Immature natural killer cell (primary cell): ENCODE measurements at regions not wholly inside any gene's neighbourhood (a gene's known extent, or its start where the extent isn't known, plus 50 kb on each side); places are given as distances from the start of the nearest gene placed in this dataset.

Experiments
- DNase-seq, 3 donors: peaks; one replicate each; pipeline ENCODE4 v3.0.0; 2022; ENCODE audit warnings: mixed read lengths in 1 of 3
- H3K27ac Mint-ChIP-seq, 6 donors: one replicate each; pipeline ENCODE4 v1.8.0; 2020; ENCODE audit warnings: mixed read lengths in 6 of 6, mild to moderate bottlenecking in 5 of 6, inconsistent platforms in 4 of 6, moderate library complexity in 3 of 6
- H3K27me3 Mint-ChIP-seq, 3 donors: one replicate each; pipeline ENCODE4 v1.8.0; 2020 to 2021; ENCODE audit warnings: low read depth in 3 of 3, mild to moderate bottlenecking in 3 of 3, mixed read lengths in 3 of 3, moderate library complexity in 3 of 3, inconsistent platforms in 1 of 3
- H3K36me3 Mint-ChIP-seq, 3 donors: one replicate each; pipeline ENCODE4 v1.8.0; 2020; ENCODE audit warnings: mixed read lengths in 3 of 3, inconsistent platforms in 2 of 3, mild to moderate bottlenecking in 2 of 3
- H3K4me1 Mint-ChIP-seq, 2 donors: one replicate each; pipeline ENCODE4 v1.8.0; 2020; ENCODE audit warnings: inconsistent platforms in 2 of 2, mild to moderate bottlenecking in 2 of 2, mixed read lengths in 2 of 2, moderate library complexity in 1 of 2
- H3K4me3 Mint-ChIP-seq, 5 donors: one replicate each; pipeline ENCODE4 v1.8.0; 2020; ENCODE audit warnings: mild to moderate bottlenecking in 5 of 5, mixed read lengths in 5 of 5, inconsistent platforms in 3 of 5, moderate library complexity in 3 of 5
- H3K9me3 Mint-ChIP-seq, 6 donors: one replicate each; pipeline ENCODE4 v1.8.0; 2020; ENCODE audit warnings: mild to moderate bottlenecking in 6 of 6, mixed read lengths in 6 of 6, inconsistent platforms in 4 of 6, moderate library complexity in 3 of 6

- peaks cover 40 to 83% of the 10 kb centered on the region in 2 donors for H3K4me1 Mint-ChIP-seq
- no peaks in the 10 kb centered on the region for H3K9me3 Mint-ChIP-seq
- no peak overlapping the region for H3K4me3 Mint-ChIP-seq
- DNase-seq: no peak
- no peak overlapping the region for H3K27ac Mint-ChIP-seq
- peaks cover 0 to 18% (median 12%) of the 10 kb centered on the region in 3 donors for H3K36me3 Mint-ChIP-seq
- peaks cover 2% of the 10 kb centered on the region in 3 donors for H3K27me3 Mint-ChIP-seq
Observed at GRCh38 chr13:73876323-73876722, 257.9 kb downstream of the KLF12 start.

DNA sequence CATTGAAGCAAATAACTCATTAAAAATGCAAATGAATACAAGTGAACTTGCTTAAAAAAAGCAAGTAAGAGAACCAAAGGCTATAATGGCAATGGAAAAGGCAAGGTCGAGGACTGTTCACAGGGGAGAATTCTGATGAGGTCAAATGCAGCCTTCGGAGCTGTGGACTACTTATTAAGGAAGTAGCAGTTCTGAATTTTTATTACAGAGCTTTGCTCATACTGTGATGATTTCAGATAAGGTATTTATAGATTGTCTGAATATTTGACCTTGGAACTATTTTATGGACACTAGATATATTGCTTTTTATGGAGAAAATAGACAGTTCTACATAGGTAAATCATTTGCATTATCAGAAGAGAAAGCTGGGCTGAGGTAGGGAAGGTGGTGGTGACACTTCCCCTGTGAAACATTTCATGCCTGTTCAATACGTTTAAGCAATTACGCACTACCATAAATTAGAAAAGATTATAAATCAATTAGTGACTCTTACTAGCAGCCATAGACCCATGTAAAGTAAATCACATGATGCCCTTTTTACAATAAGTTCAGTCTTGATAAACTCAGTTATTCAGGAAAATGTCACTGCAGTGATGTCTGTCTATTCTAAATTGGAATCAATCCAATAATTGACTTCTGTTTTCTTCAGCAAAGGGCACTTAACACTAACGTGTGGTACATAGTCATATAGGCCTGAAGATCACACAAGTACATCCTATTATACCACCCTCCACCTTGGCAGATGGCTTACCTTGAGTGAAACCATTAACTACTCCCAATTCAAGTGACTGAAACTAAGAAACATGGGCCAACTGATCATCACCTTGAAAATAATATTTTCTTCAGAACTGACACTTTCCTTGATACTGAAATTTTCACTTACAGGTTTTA, 260.0 kb downstream of the KLF12 start:
- no peak for DNase-seq
- H3K9me3 Mint-ChIP-seq: no peaks in the 10 kb centered on the region
- H3K27me3 Mint-ChIP-seq: peaks cover 0 to 2% (median 0%) of the 10 kb centered on the region in 3 donors
- H3K4me1 Mint-ChIP-seq: peaks cover 46 to 89% of the 10 kb centered on the region in 2 donors
- H3K27ac Mint-ChIP-seq: peak overlapping the region in 1 of 6 donors; percentile 9
- H3K4me3 Mint-ChIP-seq: no peak overlapping the region
- peaks cover 0 to 12% (median 8%) of the 10 kb centered on the region in 3 donors for H3K36me3 Mint-ChIP-seq

GRCh38 chr13:73872397-73872796, 261.8 kb downstream of the KLF12 start:
- DNase-seq: no peak
- peaks cover 0 to 2% (median 0%) of the 10 kb centered on the region in 3 donors for H3K27me3 Mint-ChIP-seq
- H3K36me3 Mint-ChIP-seq: peaks cover 0 to 4% (median 2%) of the 10 kb centered on the region in 3 donors
- peak overlapping the region in 4 of 6 donors; percentile 24 to 55 (median 38) for H3K27ac Mint-ChIP-seq
- no peak overlapping the region for H3K4me3 Mint-ChIP-seq
- H3K9me3 Mint-ChIP-seq: no peaks in the 10 kb centered on the region
- H3K4me1 Mint-ChIP-seq: peaks cover 40 to 80% of the 10 kb centered on the region in 2 donors

- DNase-seq: no peak
- no peaks in the 10 kb centered on the region for H3K9me3 Mint-ChIP-seq
- H3K36me3 Mint-ChIP-seq: peaks cover 0 to 4% (median 0%) of the 10 kb centered on the region in 3 donors
- peak overlapping the region; percentile 19 to 64 (median 44) for H3K27ac Mint-ChIP-seq
- H3K27me3 Mint-ChIP-seq: peaks cover 0 to 2% (median 0%) of the 10 kb centered on the region in 3 donors
- H3K4me3 Mint-ChIP-seq: peak overlapping the region in 2 of 5 donors; percentile 1 to 23
- H3K4me1 Mint-ChIP-seq: peaks cover 38 to 82% of the 10 kb centered on the region in 2 donors
Observed at GRCh38 chr13:73870970-73871935, 263.0 kb downstream of the KLF12 start.

- Mint-ChIP-seq H3K4me1 (peaks cover 40 to 83% of the 10 kb centered on the region in 2 donors), H3K27ac (peak overlapping the region in 5 of 6 donors; percentile 1 to 45 (median 28)), H3K27me3 (peaks cover 0 to 2% (median 0%) of the 10 kb centered on the region in 3 donors), H3K36me3 (peaks cover 0 to 4% (median 0%) of the 10 kb centered on the region in 3 donors), H3K4me3 (peak overlapping the region in 1 of 5 donors; percentile 8), H3K9me3 (no peaks in the 10 kb centered on the region)
- DNase-seq: peak in 1 of 3 donors; percentile 3
Observed at GRCh38 chr13:73870036-73870741, 264.0 kb downstream of the KLF12 start.

GRCh38 chr13:73865027-73865426, 269.2 kb downstream of the KLF12 start:
- Mint-ChIP-seq H3K27me3 (no peaks in the 10 kb centered on the region), H3K27ac (peak overlapping the region in 1 of 6 donors; percentile 43), H3K36me3 (peaks cover 0 to 4% (median 0%) of the 10 kb centered on the region in 3 donors), H3K4me3 (no peak overlapping the region), H3K9me3 (no peaks in the 10 kb centered on the region), H3K4me1 (peaks cover 17 to 71% of the 10 kb centered on the region in 2 donors)
- no peak for DNase-seq

DNA sequence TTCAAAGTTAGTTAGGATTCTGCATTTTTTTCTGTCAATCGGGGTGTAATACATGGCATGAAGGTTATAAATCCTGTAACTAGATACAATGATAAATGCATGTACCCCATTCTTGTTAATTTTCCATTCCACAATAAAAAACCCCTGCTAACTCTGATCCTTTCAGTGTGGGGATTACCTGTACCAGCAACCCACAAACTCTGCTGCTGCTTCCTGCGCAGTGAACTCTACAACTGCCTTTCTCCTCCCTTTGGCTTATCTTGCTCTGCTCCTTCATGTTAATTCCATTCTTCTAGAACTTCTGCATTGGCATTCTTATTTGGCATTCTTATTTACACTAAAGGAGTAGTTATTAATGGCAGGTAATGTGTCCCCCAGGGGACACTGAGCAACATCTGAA, 273.1 kb downstream of the KLF12 start:
- H3K36me3 Mint-ChIP-seq: no peaks in the 10 kb centered on the region
- peak overlapping the region in 1 of 6 donors; percentile 5 for H3K27ac Mint-ChIP-seq
- DNase-seq: no peak
- H3K4me3 Mint-ChIP-seq: no peak overlapping the region
- peaks cover 0 to 2% (median 0%) of the 10 kb centered on the region in 3 donors for H3K27me3 Mint-ChIP-seq
- H3K9me3 Mint-ChIP-seq: no peaks in the 10 kb centered on the region
- H3K4me1 Mint-ChIP-seq: peaks cover 17 to 67% of the 10 kb centered on the region in 2 donors

- H3K4me3 Mint-ChIP-seq: no peak overlapping the region
- no peak for DNase-seq
- peaks cover 0 to 2% (median 0%) of the 10 kb centered on the region in 3 donors for H3K27me3 Mint-ChIP-seq
- no peaks in the 10 kb centered on the region for H3K36me3 Mint-ChIP-seq
- no peak overlapping the region for H3K27ac Mint-ChIP-seq
- peaks cover 0 to 3% (median 0%) of the 10 kb centered on the region in 6 donors for H3K9me3 Mint-ChIP-seq
- peaks cover 14 to 67% of the 10 kb centered on the region in 2 donors for H3K4me1 Mint-ChIP-seq
Observed at GRCh38 chr13:73860501-73860900, 273.7 kb downstream of the KLF12 start.

- DNase-seq: no peak
- Mint-ChIP-seq H3K36me3 (peaks cover 0 to 4% (median 0%) of the 10 kb centered on the region in 3 donors), H3K27ac (peak overlapping the region in 2 of 6 donors; percentile 9 to 10), H3K4me3 (peak overlapping the region in 2 of 5 donors; percentile 5 to 31), H3K27me3 (peaks cover 0 to 2% (median 0%) of the 10 kb centered on the region in 3 donors), H3K4me1 (peaks cover 14 to 67% of the 10 kb centered on the region in 2 donors), H3K9me3 (peaks cover 0 to 3% (median 0%) of the 10 kb centered on the region in 6 donors)
Observed at GRCh38 chr13:73859841-73860240, 274.4 kb downstream of the KLF12 start.

DNA sequence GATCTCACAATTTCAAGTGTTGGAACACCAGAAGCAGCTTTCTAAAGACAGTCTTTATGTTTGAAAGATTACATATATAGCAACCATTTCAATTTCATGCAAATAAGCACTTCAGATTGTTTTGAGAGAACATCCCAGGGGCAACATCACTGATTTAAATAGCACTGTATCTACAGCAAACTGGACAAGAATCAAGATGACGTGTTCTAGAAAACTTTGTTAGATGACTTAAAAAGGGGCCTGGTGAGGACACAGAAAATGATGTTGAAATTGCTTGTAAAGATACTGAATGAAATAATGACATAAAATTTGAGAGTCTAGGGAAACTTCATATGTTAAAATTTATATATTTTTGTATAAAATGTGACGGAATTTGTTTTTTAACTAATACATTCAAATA, 277.1 kb downstream of the KLF12 start:
- Mint-ChIP-seq H3K27ac (peak overlapping the region in 1 of 6 donors; percentile 63), H3K36me3 (peaks cover 0 to 10% (median 2%) of the 10 kb centered on the region in 3 donors), H3K27me3 (peaks cover 0 to 2% (median 0%) of the 10 kb centered on the region in 3 donors), H3K4me1 (peaks cover 13 to 69% of the 10 kb centered on the region in 2 donors), H3K4me3 (no peak overlapping the region), H3K9me3 (peaks cover 0 to 3% (median 0%) of the 10 kb centered on the region in 6 donors)
- no peak for DNase-seq

- Mint-ChIP-seq H3K9me3 (peaks cover 0 to 3% (median 0%) of the 10 kb centered on the region in 6 donors), H3K4me1 (peaks cover 10 to 45% of the 10 kb centered on the region in 2 donors), H3K4me3 (no peak overlapping the region), H3K27me3 (no peaks in the 10 kb centered on the region), H3K36me3 (peaks cover 2 to 13% (median 6%) of the 10 kb centered on the region in 3 donors), H3K27ac (peak overlapping the region in 2 of 6 donors; percentile 1 to 2)
- no peak for DNase-seq
Observed at GRCh38 chr13:73851104-73851503, 283.1 kb downstream of the KLF12 start.

DNA sequence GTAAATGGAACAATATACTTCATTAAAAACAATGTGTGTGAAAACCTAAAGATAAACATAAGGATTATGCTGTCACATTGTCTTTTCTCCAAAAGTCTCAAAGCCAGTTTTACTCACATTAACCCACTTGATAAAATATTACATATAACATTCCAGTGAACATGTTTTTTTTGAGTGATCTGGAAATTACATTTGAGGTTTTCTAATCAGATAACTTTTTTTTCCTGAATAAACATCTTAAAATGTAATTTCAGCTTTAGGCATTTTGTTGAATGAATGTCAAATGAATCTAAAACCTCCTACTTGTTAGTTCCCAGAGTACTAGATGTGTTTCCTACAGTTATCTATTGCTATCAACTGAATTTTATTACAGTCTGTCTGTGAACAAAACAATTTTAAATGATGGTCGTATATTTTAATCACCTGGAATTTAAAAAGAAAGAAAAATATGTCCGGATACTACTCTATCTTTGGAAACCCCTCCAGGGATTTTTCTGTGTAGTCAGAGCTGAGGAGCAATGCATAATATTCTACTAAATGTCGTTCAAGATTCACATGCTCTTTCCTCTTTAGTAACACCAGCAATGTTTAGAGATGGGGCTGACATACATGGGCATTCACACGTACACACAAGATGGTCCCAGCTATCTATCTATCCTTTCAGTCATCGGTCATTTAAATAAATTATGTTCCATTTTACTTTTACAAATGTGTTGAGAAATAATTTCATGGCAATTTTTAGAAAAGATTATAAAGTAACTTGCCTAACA, 283.9 kb downstream of the KLF12 start:
- Mint-ChIP-seq H3K36me3 (peaks cover 8 to 20% (median 12%) of the 10 kb centered on the region in 3 donors), H3K4me1 (peaks cover 12 to 44% of the 10 kb centered on the region in 2 donors), H3K9me3 (no peaks in the 10 kb centered on the region), H3K27ac (peak overlapping the region in 1 of 6 donors; percentile 2), H3K27me3 (no peaks in the 10 kb centered on the region), H3K4me3 (no peak overlapping the region)
- DNase-seq: no peak
